GM12878 (cell line): ENCODE measurements at regions not wholly inside any gene's neighbourhood (a gene's known extent, or its start where the extent isn't known, plus 50 kb on each side); places are given as distances from the start of the nearest gene placed in this dataset.

Experiments
- ATAC-seq: fragments of 200-7000 bp; cut with Tn5 transposase; 3 replicates; pipeline ENCODE4 v1.9.1; 2020; ENCODE audit warnings: mild to moderate bottlenecking, moderate library complexity
- BruUV-seq: library from RNA; stranded (reverse); fragments of 400-500 nt; replicated peaks from 2 replicates; lab custom pipeline; 2021; lab: Mats Ljungman, UMichigan
- CTCF ChIA-PET: fragments of 300-600 bp; sonication (Branson Sonifier 250); formaldehyde crosslinking; extraction: SDS; loops from one replicate; lab custom pipeline; 2021; ENCODE audit warnings: inconsistent platforms; lab: Yijun Ruan, JAX
- POLR2A ChIA-PET: fragments of 350-600 bp; formaldehyde crosslinking; extraction: SDS; loops from one replicate; lab custom pipeline; 2021; ENCODE audit warnings: inconsistent platforms; lab: Charles Lee
- RAD21 ChIA-PET: fragments of 300-600 bp; sonication (Branson Sonifier 250); formaldehyde crosslinking; loops from one replicate; lab custom pipeline; 2023; ENCODE audit warnings: antibody characterized with exemption; ENCODE audit not compliant: unreplicated experiment; lab: Charles Lee
- SMC1A ChIA-PET: fragments of 300-600 bp; sonication (Branson Sonifier 250); formaldehyde crosslinking; loops from one replicate; lab custom pipeline; 2023; ENCODE audit not compliant: unreplicated experiment, uncharacterized antibody; lab: Charles Lee
- DNase-seq: peaks from one replicate; pipeline ENCODE4 v3.0.0-alpha.2; 2011; ENCODE audit warnings: low read depth, low spot score
- FAIRE-seq: peaks from 3 replicates; lab custom pipeline; 2011; peaks lifted over from hg19 to GRCh38; lab: Jason Lieb, UNC
- H2AFZ ChIP-seq: 2 replicates; pipeline ENCODE4 v1.6.0; 2011; ENCODE audit warnings: low read depth, low read length, control low read depth; ENCODE audit not compliant: control insufficient read depth
- H3K27ac ChIP-seq: 2 replicates; pipeline ENCODE4 v1.5.1; 2011; ENCODE audit warnings: control low read depth; ENCODE audit not compliant: control insufficient read depth, insufficient read depth
- H3K27me3 ChIP-seq, 2 experiments: replicated peaks in 1 of 2; 2 replicates each; pipeline versions ENCODE4 v1.6.0 to v1.6.1; 2011; ENCODE audit warnings: low read length in 1 of 2; ENCODE audit not compliant: control insufficient read depth in 2 of 2, insufficient read depth in 2 of 2
- H3K36me3 ChIP-seq, 2 experiments: 2 replicates each; pipeline ENCODE4 v1.5.1; 2011; ENCODE audit warnings: low read length in 1 of 2; ENCODE audit not compliant: control insufficient read depth in 2 of 2, insufficient read depth in 2 of 2
- H3K4me1 ChIP-seq: 2 replicates; pipeline ENCODE4 v1.6.1; 2011; ENCODE audit warnings: mild to moderate bottlenecking, low read length, moderate library complexity, mixed read lengths; ENCODE audit not compliant: control insufficient read depth, insufficient read depth
- H3K4me2 ChIP-seq: 2 replicates; pipeline ENCODE4 v1.6.0; 2011; ENCODE audit warnings: control low read depth; ENCODE audit not compliant: control insufficient read depth, insufficient read depth
- H3K4me3 ChIP-seq: fragments of 200-600 bp; sonication (generic); 2 replicates; pipeline ENCODE4 v1.5.1; 2016
- H3K79me2 ChIP-seq: 2 replicates; pipeline ENCODE4 v1.6.0; 2011; ENCODE audit warnings: low read length; ENCODE audit not compliant: control insufficient read depth, insufficient read depth
- H3K9ac ChIP-seq: 2 replicates; pipeline ENCODE4 v1.8.0; 2011; ENCODE audit warnings: low read length, control low read depth, mixed read lengths; ENCODE audit not compliant: control insufficient read depth, insufficient read depth
- H3K9me3 ChIP-seq: replicated peaks from 3 replicates; pipeline ENCODE4 v1.5.1; 2011; ENCODE audit warnings: mild to moderate bottlenecking, low read length; ENCODE audit not compliant: control insufficient read depth, insufficient read depth
- H4K20me1 ChIP-seq: 2 replicates; pipeline ENCODE4 v1.6.0; 2011; ENCODE audit not compliant: control insufficient read depth, insufficient read depth
- BCL11A ChIP-seq: IDR thresholded peaks from 2 replicates; pipeline ENCODE4 v1.6.1; 2011; ENCODE audit warnings: low read depth, low read length
- BCL3 ChIP-seq: IDR thresholded peaks from 2 replicates; pipeline ENCODE4 v1.6.1; 2011; ENCODE audit warnings: borderline replicate concordance, low read depth, mild to moderate bottlenecking, moderate library complexity, low read length; ENCODE audit not compliant: insufficient read depth, poor library complexity, severe bottlenecking
- JUNB ChIP-seq: IDR thresholded peaks from 2 replicates; pipeline ENCODE4 v1.6.1; 2016; ENCODE audit warnings: antibody characterized with exemption, mild to moderate bottlenecking
- RELA ChIP-seq: fragments of 450-650 bp; IDR thresholded peaks from 2 replicates; pipeline ENCODE4 v1.8.0; 2014; ENCODE audit warnings: borderline replicate concordance; ENCODE audit not compliant: partially characterized antibody
- STAT1 ChIP-seq: fragments of 450-650 bp; conservative IDR thresholded peaks from 2 replicates; pipeline ENCODE4 v1.6.1; 2014; ENCODE audit warnings: antibody characterized with exemption, mild to moderate bottlenecking
- TCF12 ChIP-seq: IDR thresholded peaks from 2 replicates; pipeline ENCODE4 v1.6.1; 2011; ENCODE audit warnings: low read depth, mild to moderate bottlenecking, low read length
- WGBS: methylation state at CpG from one replicate; pipeline ENCODE4 v1.1.6; 2016; ENCODE audit warnings: low lambda C conversion rate; ENCODE audit not compliant: insufficient replicate concordance, insufficient coverage; ENCODE audit errors: missing lambda C conversion rate; 5-methylcytosine and 5-hydroxymethylcytosine counted together
- in situ Hi-C: fragments of 300-500 bp; cut with MboI; formaldehyde crosslinking; loops from 9 replicates; pipeline ENCODE4 v1.14.3; 2018; ENCODE audit warnings: mixed read lengths
- intact Hi-C: fragments of 100-400 bp; cut with micrococcal nuclease; formaldehyde crosslinking; loops from one replicate; pipeline ENCODE4 v1.14.2; 2022; ENCODE audit not compliant: unreplicated experiment
- TF ChIP-seq, protein P1 (sequence below), 3 experiments: IDR thresholded peaks in 2 of 3; conservative IDR thresholded peaks in 1 of 3; 2 replicates each; pipeline ENCODE4 v1.5.1; 2011; ENCODE audit warnings: low read depth in 3 of 3, low read length in 3 of 3, mild to moderate bottlenecking in 3 of 3, control low read depth in 2 of 3, moderate library complexity in 2 of 3, inconsistent platforms in 1 of 3, mixed read lengths in 1 of 3; ENCODE audit not compliant: control insufficient read depth in 2 of 3, insufficient read depth in 1 of 3; ENCODE audit errors: extremely low read depth in 1 of 3

DNA sequence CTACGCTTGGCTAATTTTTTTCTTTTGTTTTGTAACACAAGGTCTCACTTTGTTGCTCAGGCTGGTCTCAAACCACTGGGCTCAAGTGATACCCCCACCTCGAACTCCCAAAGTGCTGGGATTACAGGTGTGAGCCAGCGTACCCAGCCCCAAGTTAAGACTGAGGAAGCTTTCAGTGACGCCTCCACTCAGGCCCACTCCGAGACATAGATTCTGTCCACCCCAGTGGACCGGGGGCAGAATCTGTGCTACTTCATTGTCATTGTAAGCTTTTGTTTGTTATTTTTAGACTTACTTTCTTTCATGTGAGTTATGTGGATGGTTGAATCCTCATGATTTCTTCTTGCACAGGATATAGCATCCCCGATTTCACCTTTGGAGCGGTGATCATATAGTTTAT lies 156.9 kb upstream of the TSHZ3 start:
- H3K79me2 ChIP-seq, result no peaks in the 10 kb centered on the region
- intact Hi-C loops (no loop called here), in situ Hi-C loops (no loop called here)
- FAIRE-seq (no peak), ATAC-seq (no peak), DNase-seq (no peak)
- no peaks in the 10 kb centered on the region for H3K36me3 ChIP-seq
- ChIA-PET SMC1A (no interaction called here), CTCF (no interaction called here), POLR2A (no interaction called here), RAD21 (no interaction called here)
- 16% methylated on average over 8 of the region's 8 CpGs for WGBS
- H3K4me2 ChIP-seq, result no peak overlapping the region
- no peaks in the 10 kb centered on the region for H4K20me1 ChIP-seq
- H2AFZ ChIP-seq, result no peak overlapping the region
- H3K27me3 ChIP-seq, result no peaks in the 10 kb centered on the region
- H3K27ac ChIP-seq, result no peak overlapping the region
- no peak overlapping the region for H3K9ac ChIP-seq
- TF ChIP-seq, protein P1, sequence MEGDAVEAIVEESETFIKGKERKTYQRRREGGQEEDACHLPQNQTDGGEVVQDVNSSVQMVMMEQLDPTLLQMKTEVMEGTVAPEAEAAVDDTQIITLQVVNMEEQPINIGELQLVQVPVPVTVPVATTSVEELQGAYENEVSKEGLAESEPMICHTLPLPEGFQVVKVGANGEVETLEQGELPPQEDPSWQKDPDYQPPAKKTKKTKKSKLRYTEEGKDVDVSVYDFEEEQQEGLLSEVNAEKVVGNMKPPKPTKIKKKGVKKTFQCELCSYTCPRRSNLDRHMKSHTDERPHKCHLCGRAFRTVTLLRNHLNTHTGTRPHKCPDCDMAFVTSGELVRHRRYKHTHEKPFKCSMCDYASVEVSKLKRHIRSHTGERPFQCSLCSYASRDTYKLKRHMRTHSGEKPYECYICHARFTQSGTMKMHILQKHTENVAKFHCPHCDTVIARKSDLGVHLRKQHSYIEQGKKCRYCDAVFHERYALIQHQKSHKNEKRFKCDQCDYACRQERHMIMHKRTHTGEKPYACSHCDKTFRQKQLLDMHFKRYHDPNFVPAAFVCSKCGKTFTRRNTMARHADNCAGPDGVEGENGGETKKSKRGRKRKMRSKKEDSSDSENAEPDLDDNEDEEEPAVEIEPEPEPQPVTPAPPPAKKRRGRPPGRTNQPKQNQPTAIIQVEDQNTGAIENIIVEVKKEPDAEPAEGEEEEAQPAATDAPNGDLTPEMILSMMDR (IDR thresholded peaks at IDR 0.05 in 2 of 3, conservative IDR thresholded peaks at IDR 0.05 in 1 of 3; ENCODE audit: control insufficient read depth in 2 of 3, extremely low read depth in 1 of 3, insufficient read depth in 1 of 3, low read depth in 3 of 3, low read length in 3 of 3), result no peak
- TF ChIP-seq RELA, result no peak
- TF ChIP-seq STAT1, result no peak
- TF ChIP-seq TCF12, result no peak
- no peak for TF ChIP-seq BCL11A
- TF ChIP-seq BCL3, result no peak
- no peak for TF ChIP-seq JUNB
- H3K9me3 ChIP-seq, result no peaks in the 10 kb centered on the region; the same call in 2 of the 3 replicates
- BruUV-seq, result no TSS peak
- H3K4me1 ChIP-seq, result no peaks in the 10 kb centered on the region
- H3K4me3 ChIP-seq, result no peak overlapping the region
